ENCODE measurements at regions not wholly inside any gene's neighbourhood (a gene's known extent, or its start where the extent isn't known, plus 50 kb on each side); places are given as distances from the start of the nearest gene placed in this dataset.

- Histone ChIP-seq H3K27me3 (ENCODE audit: insufficient read depth, low read length) (no peaks in the 10 kb centered on the region), H3K9me3 (ENCODE audit: insufficient read depth, low read depth, low read length) (no peaks in the 10 kb centered on the region), H4K20me1 (ENCODE audit: insufficient read depth, low read length) (no peaks in the 10 kb centered on the region), H3K27ac (ENCODE audit: low read depth, low read length) (no peak overlapping the region), H3K79me2 (ENCODE audit: insufficient read depth, low read length) (no peaks in the 10 kb centered on the region), H3K4me2 (ENCODE audit: low read length) (no peak overlapping the region), H3K36me3 (ENCODE audit: insufficient read depth, low read length) (no peaks in the 10 kb centered on the region), H3K4me1 (ENCODE audit: insufficient read depth, low read length) (no peaks in the 10 kb centered on the region), H2AFZ (ENCODE audit: low read depth, low read length) (no peak overlapping the region), H3K9ac (ENCODE audit: low read length) (no peak overlapping the region), H3K4me3 (ENCODE audit: insufficient read depth, low read depth, low read length) (no peak overlapping the region)
- FAIRE-seq (no peak), DNase-seq (ENCODE audit: low read depth) (no peak)
- Mint-ChIP-seq H3K27me3 (ENCODE audit: low read depth, unreplicated experiment) (no peaks in the 10 kb centered on the region), H3K4me3 (ENCODE audit: unreplicated experiment) (no peak overlapping the region), H3K4me1 (ENCODE audit: low read depth, unreplicated experiment) (no peaks in the 10 kb centered on the region), H3K27ac (ENCODE audit: unreplicated experiment) (no peak overlapping the region), H3K9me3 (ENCODE audit: unreplicated experiment) (no peaks in the 10 kb centered on the region), H3K36me3 (ENCODE audit: low read depth, unreplicated experiment) (no peaks in the 10 kb centered on the region)
- TF ChIP-seq EZH2 (IDR thresholded peaks at IDR 0.05; ENCODE audit: insufficient read depth, low read length) (no peak), CTCF (IDR thresholded peaks at IDR 0.05; ENCODE audit: insufficient read depth, low read depth, low read length) (no peak)
Observed at GRCh38 chr7:119514326-119514725, 758.6 kb upstream of the KCND2 start.

GRCh38 chr7:119515214-119515613 lies 757.8 kb upstream of the KCND2 start:
- no peak overlapping the region for H3K4me3 ChIP-seq (ENCODE audit: insufficient read depth, low read depth, low read length)
- H3K9ac ChIP-seq (ENCODE audit: low read length): no peak overlapping the region
- H3K79me2 ChIP-seq (ENCODE audit: insufficient read depth, low read length): no peaks in the 10 kb centered on the region
- DNase-seq (ENCODE audit: low read depth) (no peak), FAIRE-seq (no peak)
- Mint-ChIP-seq H3K27me3 (ENCODE audit: low read depth, unreplicated experiment) (no peaks in the 10 kb centered on the region), H3K4me1 (ENCODE audit: low read depth, unreplicated experiment) (no peaks in the 10 kb centered on the region), H3K27ac (ENCODE audit: unreplicated experiment) (no peak overlapping the region), H3K4me3 (ENCODE audit: unreplicated experiment) (no peak overlapping the region), H3K36me3 (ENCODE audit: low read depth, unreplicated experiment) (no peaks in the 10 kb centered on the region), H3K9me3 (ENCODE audit: unreplicated experiment) (no peaks in the 10 kb centered on the region)
- H3K9me3 ChIP-seq (ENCODE audit: insufficient read depth, low read depth, low read length): no peaks in the 10 kb centered on the region
- H4K20me1 ChIP-seq (ENCODE audit: insufficient read depth, low read length): no peaks in the 10 kb centered on the region
- no peak for TF ChIP-seq EZH2 (IDR thresholded peaks at IDR 0.05; ENCODE audit: insufficient read depth, low read length)
- no peak for TF ChIP-seq CTCF (IDR thresholded peaks at IDR 0.05; ENCODE audit: insufficient read depth, low read depth, low read length)
- H3K4me2 ChIP-seq (ENCODE audit: low read length): no peak overlapping the region
- no peak overlapping the region for H2AFZ ChIP-seq (ENCODE audit: low read depth, low read length)
- no peaks in the 10 kb centered on the region for H3K36me3 ChIP-seq (ENCODE audit: insufficient read depth, low read length)
- H3K27ac ChIP-seq (ENCODE audit: low read depth, low read length): no peak overlapping the region
- H3K4me1 ChIP-seq (ENCODE audit: insufficient read depth, low read length): no peaks in the 10 kb centered on the region
- H3K27me3 ChIP-seq (ENCODE audit: insufficient read depth, low read length): no peaks in the 10 kb centered on the region

- H3K36me3 Mint-ChIP-seq (ENCODE audit: low read depth, unreplicated experiment): no peaks in the 10 kb centered on the region
- Histone ChIP-seq H3K27ac (ENCODE audit: low read depth, low read length) (no peak overlapping the region), H4K20me1 (ENCODE audit: insufficient read depth, low read length) (no peaks in the 10 kb centered on the region), H3K79me2 (ENCODE audit: insufficient read depth, low read length) (no peaks in the 10 kb centered on the region), H3K9ac (ENCODE audit: low read length) (no peak overlapping the region), H2AFZ (ENCODE audit: low read depth, low read length) (no peak overlapping the region), H3K36me3 (ENCODE audit: insufficient read depth, low read length) (no peaks in the 10 kb centered on the region), H3K4me1 (ENCODE audit: insufficient read depth, low read length) (no peaks in the 10 kb centered on the region), H3K27me3 (ENCODE audit: insufficient read depth, low read length) (no peaks in the 10 kb centered on the region), H3K9me3 (ENCODE audit: insufficient read depth, low read depth, low read length) (no peaks in the 10 kb centered on the region), H3K4me2 (ENCODE audit: low read length) (no peak overlapping the region), H3K4me3 (ENCODE audit: insufficient read depth, low read depth, low read length) (no peak overlapping the region)
- no peaks in the 10 kb centered on the region for H3K4me1 Mint-ChIP-seq (ENCODE audit: low read depth, unreplicated experiment)
- no peak for FAIRE-seq
- H3K27ac Mint-ChIP-seq (ENCODE audit: unreplicated experiment): no peak overlapping the region
- H3K4me3 Mint-ChIP-seq (ENCODE audit: unreplicated experiment): no peak overlapping the region
- H3K9me3 Mint-ChIP-seq (ENCODE audit: unreplicated experiment): no peaks in the 10 kb centered on the region
- H3K27me3 Mint-ChIP-seq (ENCODE audit: low read depth, unreplicated experiment): no peaks in the 10 kb centered on the region
- no peak for DNase-seq (ENCODE audit: low read depth)
- no peak for TF ChIP-seq EZH2 (IDR thresholded peaks at IDR 0.05; ENCODE audit: insufficient read depth, low read length)
- no peak for TF ChIP-seq CTCF (IDR thresholded peaks at IDR 0.05; ENCODE audit: insufficient read depth, low read depth, low read length)
Observed at GRCh38 chr7:119515962-119516361, 757.0 kb upstream of the KCND2 start.

Data from astrocyte (in vitro differentiated cells and primary cell).